Calu3 (cell line): ENCODE measurements at regions not wholly inside any gene's neighbourhood (a gene's known extent, or its start where the extent isn't known, plus 50 kb on each side); places are given as distances from the start of the nearest gene placed in this dataset.

ENCODE experiments used
- BruUV-seq: library from RNA; stranded (reverse); fragments of 400-500 nt; replicated peaks from 2 replicates; lab custom pipeline; 2021; lab: Mats Ljungman, UMichigan
- CTCF ChIA-PET: fragments of 300-600 bp; sonication (Branson Sonifier 250); formaldehyde crosslinking; loops from one replicate; lab custom pipeline; 2022; ENCODE audit warnings: antibody characterized with exemption; lab: Charles Lee
- DNase-seq: peaks from one replicate; pipeline ENCODE4 v3.0.0; 2022
- H3K27ac Mint-ChIP-seq: one replicate; pipeline ENCODE4 v1.8.0; 2022; ENCODE audit warnings: mixed read lengths; ENCODE audit not compliant: unreplicated experiment
- H3K27me3 Mint-ChIP-seq: one replicate; pipeline ENCODE4 v1.8.0; 2022; ENCODE audit warnings: mixed read lengths; ENCODE audit not compliant: unreplicated experiment
- H3K36me3 Mint-ChIP-seq: one replicate; pipeline ENCODE4 v1.8.0; 2022; ENCODE audit warnings: mild to moderate bottlenecking, moderate library complexity, mixed read lengths; ENCODE audit not compliant: insufficient read depth, unreplicated experiment
- H3K4me1 Mint-ChIP-seq: one replicate; pipeline ENCODE4 v1.8.0; 2022; ENCODE audit warnings: mild to moderate bottlenecking, low read depth, mixed read lengths; ENCODE audit not compliant: unreplicated experiment
- H3K4me3 Mint-ChIP-seq: one replicate; pipeline ENCODE4 v1.8.0; 2022; ENCODE audit warnings: mild to moderate bottlenecking, low read depth, moderate library complexity, mixed read lengths; ENCODE audit not compliant: unreplicated experiment
- H3K9me3 Mint-ChIP-seq: one replicate; pipeline ENCODE4 v1.8.0; 2022; ENCODE audit warnings: low read depth, mixed read lengths; ENCODE audit not compliant: unreplicated experiment
- intact Hi-C: fragments of 100-400 bp; cut with micrococcal nuclease; formaldehyde crosslinking; loops from one replicate; pipeline ENCODE4 v1.10.0; 2022; ENCODE audit not compliant: unreplicated experiment
- TF ChIP-seq, protein P1 (sequence below): fragments of 200-600 bp; IDR thresholded peaks from one replicate; pipeline ENCODE4 v1.8.0; 2022; ENCODE audit warnings: antibody characterized with exemption; ENCODE audit not compliant: unreplicated experiment

DNA sequence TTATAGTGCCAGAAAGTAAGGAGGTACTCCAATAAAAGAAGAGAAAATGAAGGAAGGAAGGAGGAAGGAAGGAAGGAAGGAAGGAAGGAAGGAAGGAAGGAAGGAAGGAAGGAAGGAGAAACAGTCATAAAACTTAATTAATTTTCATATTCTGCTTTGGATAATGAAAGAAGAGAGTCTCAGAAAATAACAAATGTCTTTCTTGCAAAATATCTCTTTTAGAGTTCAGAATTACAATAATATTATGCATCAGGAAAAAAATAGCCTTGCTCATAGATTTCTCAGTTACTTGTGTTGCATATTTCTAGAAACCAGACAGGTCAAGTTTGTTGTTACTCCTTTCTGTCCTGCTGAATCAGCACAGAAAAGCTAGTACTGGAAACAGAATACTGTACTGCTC lies 130.1 kb upstream of the DKK2 start:
- intact Hi-C loops, result no loop called here
- peaks cover 3% of the 10 kb centered on the region for H3K9me3 Mint-ChIP-seq
- TF ChIP-seq, protein P1, sequence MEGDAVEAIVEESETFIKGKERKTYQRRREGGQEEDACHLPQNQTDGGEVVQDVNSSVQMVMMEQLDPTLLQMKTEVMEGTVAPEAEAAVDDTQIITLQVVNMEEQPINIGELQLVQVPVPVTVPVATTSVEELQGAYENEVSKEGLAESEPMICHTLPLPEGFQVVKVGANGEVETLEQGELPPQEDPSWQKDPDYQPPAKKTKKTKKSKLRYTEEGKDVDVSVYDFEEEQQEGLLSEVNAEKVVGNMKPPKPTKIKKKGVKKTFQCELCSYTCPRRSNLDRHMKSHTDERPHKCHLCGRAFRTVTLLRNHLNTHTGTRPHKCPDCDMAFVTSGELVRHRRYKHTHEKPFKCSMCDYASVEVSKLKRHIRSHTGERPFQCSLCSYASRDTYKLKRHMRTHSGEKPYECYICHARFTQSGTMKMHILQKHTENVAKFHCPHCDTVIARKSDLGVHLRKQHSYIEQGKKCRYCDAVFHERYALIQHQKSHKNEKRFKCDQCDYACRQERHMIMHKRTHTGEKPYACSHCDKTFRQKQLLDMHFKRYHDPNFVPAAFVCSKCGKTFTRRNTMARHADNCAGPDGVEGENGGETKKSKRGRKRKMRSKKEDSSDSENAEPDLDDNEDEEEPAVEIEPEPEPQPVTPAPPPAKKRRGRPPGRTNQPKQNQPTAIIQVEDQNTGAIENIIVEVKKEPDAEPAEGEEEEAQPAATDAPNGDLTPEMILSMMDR, result no peak
- H3K4me1 Mint-ChIP-seq, result no peaks in the 10 kb centered on the region
- no peak for DNase-seq
- no peak overlapping the region for H3K27ac Mint-ChIP-seq
- BruUV-seq, result no TSS peak
- no peaks in the 10 kb centered on the region for H3K36me3 Mint-ChIP-seq
- CTCF ChIA-PET, result no interaction called here
- H3K4me3 Mint-ChIP-seq, result no peak overlapping the region
- no peaks in the 10 kb centered on the region for H3K27me3 Mint-ChIP-seq

DNA sequence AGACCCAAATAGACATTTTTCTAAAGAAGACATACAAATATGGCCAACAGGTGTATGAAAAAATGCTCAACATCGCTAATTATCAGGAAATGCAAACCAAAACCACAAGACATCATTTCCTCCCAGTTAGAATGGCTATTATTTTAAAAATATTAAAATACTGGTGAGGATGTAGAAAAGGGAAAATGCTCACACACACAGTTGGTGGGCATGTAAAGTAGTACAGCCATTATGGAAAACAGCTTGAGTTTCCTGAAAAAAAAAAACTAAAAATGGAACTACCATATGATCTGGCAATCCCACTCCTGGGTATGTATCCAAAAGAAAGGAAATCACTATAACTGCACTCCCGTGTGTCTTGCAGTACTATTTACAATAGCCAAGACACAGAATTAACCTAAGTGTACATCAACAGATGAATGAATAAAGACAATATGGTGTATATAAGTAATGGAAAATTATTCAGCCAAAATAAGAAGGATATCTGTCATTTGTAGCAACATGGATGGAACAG lies 128.9 kb upstream of the DKK2 start:
- Mint-ChIP-seq H3K4me3 (no peak overlapping the region), H3K9me3 (peaks cover 3% of the 10 kb centered on the region), H3K36me3 (no peaks in the 10 kb centered on the region), H3K27me3 (no peaks in the 10 kb centered on the region), H3K27ac (no peak overlapping the region), H3K4me1 (no peaks in the 10 kb centered on the region)
- intact Hi-C loops, result no loop called here
- CTCF ChIA-PET, result no interaction called here
- DNase-seq, result no peak
- TF ChIP-seq, protein P1, result no peak
- BruUV-seq, result no TSS peak

DNA sequence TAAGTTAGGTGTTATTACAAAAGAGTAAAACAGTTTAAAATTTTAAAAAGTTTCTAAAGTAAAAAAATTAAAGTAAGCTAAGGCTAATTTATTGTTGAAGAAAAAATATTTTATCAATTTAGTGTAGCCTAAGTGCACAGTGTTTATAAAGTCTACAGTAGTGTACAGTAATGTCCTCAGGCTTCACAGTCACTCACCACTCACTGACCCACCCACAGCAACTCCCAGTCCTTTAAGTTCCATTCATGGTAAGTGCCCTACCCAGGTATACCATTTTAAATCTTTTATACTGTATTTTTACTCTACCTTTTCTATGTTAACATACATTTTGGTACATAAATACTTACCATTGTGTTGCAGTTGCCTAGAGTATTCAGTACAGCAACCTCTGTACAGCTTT lies 120.3 kb upstream of the DKK2 start:
- DNase-seq, result no peak
- Mint-ChIP-seq H3K4me1 (no peaks in the 10 kb centered on the region), H3K27ac (no peak overlapping the region), H3K9me3 (no peaks in the 10 kb centered on the region), H3K36me3 (no peaks in the 10 kb centered on the region), H3K4me3 (no peak overlapping the region), H3K27me3 (no peaks in the 10 kb centered on the region)
- no TSS peak for BruUV-seq
- CTCF ChIA-PET, result no interaction called here
- TF ChIP-seq, protein P1, result no peak
- intact Hi-C loops, result no loop called here

DNA sequence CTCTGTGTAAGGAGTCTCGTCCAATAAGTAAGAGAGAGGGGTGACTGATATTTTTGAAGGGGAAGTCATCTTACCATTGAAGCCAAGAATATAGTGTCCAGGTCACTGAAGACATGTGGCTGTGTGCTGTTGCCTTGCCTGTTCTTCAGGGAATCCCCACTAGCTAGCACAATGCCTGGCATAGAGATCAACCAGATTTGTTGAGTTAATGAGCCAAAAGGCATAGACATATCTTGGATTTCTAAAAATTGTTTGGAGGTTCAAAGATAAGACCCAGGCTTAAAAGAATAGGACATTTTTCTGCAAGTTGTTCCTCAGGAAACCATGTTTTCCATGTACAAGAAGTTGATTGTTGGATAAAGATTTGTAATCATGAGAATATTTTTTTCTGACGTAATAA lies 119.3 kb upstream of the DKK2 start:
- no TSS peak for BruUV-seq
- DNase-seq, result no peak
- TF ChIP-seq, protein P1, result no peak
- H3K27ac Mint-ChIP-seq, result no peak overlapping the region
- no peaks in the 10 kb centered on the region for H3K4me1 Mint-ChIP-seq
- no peaks in the 10 kb centered on the region for H3K9me3 Mint-ChIP-seq
- H3K27me3 Mint-ChIP-seq, result no peaks in the 10 kb centered on the region
- H3K4me3 Mint-ChIP-seq, result no peak overlapping the region
- intact Hi-C loops, result no loop called here
- CTCF ChIA-PET, result no interaction called here
- no peaks in the 10 kb centered on the region for H3K36me3 Mint-ChIP-seq
